A673 (cell line): ENCODE measurements at regions not wholly inside any gene's neighbourhood (a gene's known extent, or its start where the extent isn't known, plus 50 kb on each side); places are given as distances from the start of the nearest gene placed in this dataset.

Experiments
- BruUV-seq: library from RNA; stranded (reverse); fragments of 400-500 nt; replicated peaks from 2 replicates; lab custom pipeline; 2021; lab: Mats Ljungman, UMichigan
- CTCF ChIA-PET: fragments of 300-600 bp; sonication (Branson Sonifier 250); formaldehyde crosslinking; loops from one replicate; lab custom pipeline; 2022; ENCODE audit warnings: antibody characterized with exemption; lab: Charles Lee
- POLR2A ChIA-PET: fragments of 300-600 bp; sonication (Branson Sonifier 250); formaldehyde crosslinking; loops from one replicate; lab custom pipeline; 2022; ENCODE audit warnings: antibody characterized with exemption; ENCODE audit not compliant: low non-redundant PET; lab: Charles Lee
- DNase-seq: peaks from one replicate; pipeline ENCODE4 v3.0.0-alpha.2; 2015; ENCODE audit warnings: low spot score
- H3K27ac ChIP-seq: fragments of 200-600 bp; sonication (generic); 2 replicates; pipeline ENCODE4 v1.5.1; 2016; ENCODE audit warnings: mixed run types, low read depth, mild to moderate bottlenecking, mixed read lengths, antibody characterized with exemption, low read length; ENCODE audit not compliant: poor library complexity, severe bottlenecking
- H3K27me3 ChIP-seq: fragments of 200-600 bp; sonication (generic); replicated peaks from 2 replicates; pipeline ENCODE4 v1.6.1; 2017; ENCODE audit warnings: mixed run types, low read depth, mild to moderate bottlenecking, mixed read lengths, antibody characterized with exemption, low read length; ENCODE audit not compliant: insufficient read depth, poor library complexity
- H3K36me3 ChIP-seq: fragments of 200-600 bp; sonication (generic); 2 replicates; pipeline ENCODE4 v1.6.1; 2016; ENCODE audit warnings: mixed run types, mild to moderate bottlenecking, mixed read lengths, antibody characterized with exemption, low read length; ENCODE audit not compliant: insufficient read depth, poor library complexity, severe bottlenecking
- H3K4me1 ChIP-seq: fragments of 200-600 bp; sonication (generic); 2 replicates; pipeline ENCODE4 v1.6.1; 2017; ENCODE audit warnings: mixed run types, mild to moderate bottlenecking, mixed read lengths, antibody characterized with exemption, low read length; ENCODE audit not compliant: insufficient read depth, poor library complexity, severe bottlenecking
- H3K4me3 ChIP-seq: fragments of 200-600 bp; sonication (generic); 2 replicates; pipeline ENCODE4 v1.5.1; 2016; ENCODE audit warnings: low read depth, mixed run types, mild to moderate bottlenecking, mixed read lengths, low read length; ENCODE audit not compliant: poor library complexity, severe bottlenecking
- H3K9me3 ChIP-seq: fragments of 200-600 bp; sonication (generic); 2 replicates; pipeline ENCODE4 v1.6.1; 2016; ENCODE audit warnings: mixed run types, low read depth, mild to moderate bottlenecking, mixed read lengths, antibody characterized with exemption, low read length; ENCODE audit not compliant: poor library complexity, severe bottlenecking
- CTCF ChIP-seq: fragments of 300-800, 200-600 bp; sonication (generic); conservative IDR thresholded peaks from 2 replicates; pipeline ENCODE4 v1.5.1; 2017; ENCODE audit warnings: low read depth, mild to moderate bottlenecking, antibody characterized with exemption, low read length, moderate library complexity, mixed read lengths
- EZH2 ChIP-seq: fragments of 200-600 bp; sonication (generic); IDR thresholded peaks from 2 replicates; pipeline ENCODE4 v1.6.1; 2017; ENCODE audit warnings: borderline replicate concordance, low read depth, mild to moderate bottlenecking, mixed read lengths, antibody characterized with exemption, low read length; ENCODE audit not compliant: poor library complexity, severe bottlenecking
- intact Hi-C: fragments of 100-400 bp; cut with micrococcal nuclease; formaldehyde crosslinking; loops from one replicate; pipeline ENCODE4 v1.10.0; 2022; ENCODE audit not compliant: unreplicated experiment

GRCh38 chr2:111662039-111662770 is 221.8 kb downstream of the ANAPC1 start:
- DNase-seq, result no peak
- Histone ChIP-seq H3K36me3 (no peaks in the 10 kb centered on the region), H3K4me3 (no peak overlapping the region), H3K4me1 (peaks cover 9% of the 10 kb centered on the region), H3K27me3 (no peaks in the 10 kb centered on the region), H3K9me3 (no peaks in the 10 kb centered on the region), H3K27ac (no peak overlapping the region)
- TF ChIP-seq EZH2 (no peak), CTCF (no peak)
- POLR2A ChIA-PET, result no interaction called here
- intact Hi-C loops, result loop anchor here (2.0 kb wide), 1 partner anchor 19 kb away; no protein-coding TSS in a partner anchor
- CTCF ChIA-PET, result no interaction called here
- BruUV-seq, result no TSS peak

- no peak for DNase-seq
- no peak overlapping the region for H3K4me3 ChIP-seq
- H3K36me3 ChIP-seq, result no peaks in the 10 kb centered on the region
- CTCF ChIA-PET, result no interaction called here
- BruUV-seq, result no TSS peak
- peaks cover 9% of the 10 kb centered on the region for H3K4me1 ChIP-seq
- H3K9me3 ChIP-seq, result no peaks in the 10 kb centered on the region
- intact Hi-C loops, result loop anchor here (2.0 kb wide), 1 partner anchor 18 kb away; no protein-coding TSS in a partner anchor
- POLR2A ChIA-PET, result no interaction called here
- H3K27ac ChIP-seq, result no peak overlapping the region
- TF ChIP-seq EZH2 (no peak), CTCF (no peak)
- H3K27me3 ChIP-seq, result no peaks in the 10 kb centered on the region
Measured at GRCh38 chr2:111662771-111663470, 221.1 kb downstream of the ANAPC1 start.

GRCh38 chr2:111663471-111664274 is 220.3 kb downstream of the ANAPC1 start:
- TF ChIP-seq CTCF (0 out of 2 replicates have a peak, but pooled peaks have one; percentile 18), EZH2 (no peak)
- BruUV-seq, result no TSS peak
- DNase-seq, result peak; percentile 9
- Histone ChIP-seq H3K9me3 (no peaks in the 10 kb centered on the region), H3K4me1 (peaks cover 9% of the 10 kb centered on the region), H3K4me3 (no peak overlapping the region), H3K27ac (no peak overlapping the region), H3K27me3 (no peaks in the 10 kb centered on the region), H3K36me3 (no peaks in the 10 kb centered on the region)
- ChIA-PET POLR2A (no interaction called here), CTCF (no interaction called here)
- intact Hi-C loops, result loop anchor here (2.0 kb wide), 1 partner anchor 17 kb away; no protein-coding TSS in a partner anchor
